Glutamatergic neuron (in vitro differentiated cells): ENCODE measurements at regions not wholly inside any gene's neighbourhood (a gene's known extent, or its start where the extent isn't known, plus 50 kb on each side); places are given as distances from the start of the nearest gene placed in this dataset.

Experiments
- DNase-seq: peaks from one replicate; pipeline ENCODE4 v3.0.0; 2022
- H3K27ac Mint-ChIP-seq: one replicate; pipeline ENCODE4 v1.8.0; 2020; ENCODE audit warnings: mild to moderate bottlenecking, mixed read lengths, inconsistent platforms; ENCODE audit not compliant: unreplicated experiment
- H3K27me3 Mint-ChIP-seq: one replicate; pipeline ENCODE4 v1.8.0; 2020; ENCODE audit warnings: mild to moderate bottlenecking, moderate library complexity, mixed read lengths, inconsistent platforms; ENCODE audit not compliant: unreplicated experiment
- H3K36me3 Mint-ChIP-seq: one replicate; pipeline ENCODE4 v1.8.0; 2020; ENCODE audit warnings: mild to moderate bottlenecking, mixed read lengths, inconsistent platforms; ENCODE audit not compliant: unreplicated experiment
- H3K4me1 Mint-ChIP-seq: one replicate; pipeline ENCODE4 v1.8.0; 2020; ENCODE audit warnings: mild to moderate bottlenecking, low read depth, mixed read lengths, inconsistent platforms; ENCODE audit not compliant: unreplicated experiment
- H3K4me3 Mint-ChIP-seq: one replicate; pipeline ENCODE4 v1.8.0; 2020; ENCODE audit warnings: mild to moderate bottlenecking, mixed read lengths, inconsistent platforms; ENCODE audit not compliant: unreplicated experiment
- H3K9me3 Mint-ChIP-seq: one replicate; pipeline ENCODE4 v1.8.0; 2020; ENCODE audit warnings: mild to moderate bottlenecking, moderate library complexity, mixed read lengths, inconsistent platforms; ENCODE audit not compliant: unreplicated experiment
- CTCF ChIP-seq: fragments of 200-600 bp; sonication (generic); IDR thresholded peaks from one replicate; pipeline ENCODE4 v1.5.0; 2021; ENCODE audit not compliant: partially characterized antibody, unreplicated experiment

GRCh38 chr17:72345088-72345487 lies 224.3 kb downstream of the SOX9 start:
- H3K4me1 Mint-ChIP-seq = peaks cover 8% of the 10 kb centered on the region
- H3K27ac Mint-ChIP-seq = no peak overlapping the region
- no peak for DNase-seq
- no peaks in the 10 kb centered on the region for H3K27me3 Mint-ChIP-seq
- H3K9me3 Mint-ChIP-seq = peaks cover 4% of the 10 kb centered on the region
- no peak overlapping the region for H3K4me3 Mint-ChIP-seq
- no peaks in the 10 kb centered on the region for H3K36me3 Mint-ChIP-seq
- no peak for TF ChIP-seq CTCF

- Mint-ChIP-seq H3K27me3 (no peaks in the 10 kb centered on the region), H3K9me3 (peaks cover 4% of the 10 kb centered on the region), H3K4me3 (no peak overlapping the region), H3K4me1 (peaks cover 8% of the 10 kb centered on the region), H3K27ac (no peak overlapping the region), H3K36me3 (no peaks in the 10 kb centered on the region)
- no peak for DNase-seq
- TF ChIP-seq CTCF = no peak
Measured at GRCh38 chr17:72345536-72345935, 224.7 kb downstream of the SOX9 start.

GRCh38 chr17:72346306-72346705 lies 225.5 kb downstream of the SOX9 start:
- Mint-ChIP-seq H3K27me3 (no peaks in the 10 kb centered on the region), H3K4me1 (peaks cover 8% of the 10 kb centered on the region), H3K36me3 (no peaks in the 10 kb centered on the region), H3K4me3 (no peak overlapping the region), H3K9me3 (peaks cover 4% of the 10 kb centered on the region), H3K27ac (no peak overlapping the region)
- TF ChIP-seq CTCF = no peak
- no peak for DNase-seq

GRCh38 chr17:72349011-72349410 lies 228.2 kb downstream of the SOX9 start:
- no peak overlapping the region for H3K27ac Mint-ChIP-seq

GRCh38 chr17:72349491-72349995 lies 228.7 kb downstream of the SOX9 start:
- H3K27me3 Mint-ChIP-seq = peaks cover 7% of the 10 kb centered on the region
- peaks cover 10% of the 10 kb centered on the region for H3K9me3 Mint-ChIP-seq
- no peaks in the 10 kb centered on the region for H3K4me1 Mint-ChIP-seq
- H3K4me3 Mint-ChIP-seq = no peak overlapping the region
- no peak for TF ChIP-seq CTCF
- H3K27ac Mint-ChIP-seq = no peak overlapping the region
- DNase-seq = no peak
- peaks cover 12% of the 10 kb centered on the region for H3K36me3 Mint-ChIP-seq

More at GRCh38 chr17:72349011-72349410, 228.2 kb downstream of the SOX9 start:
- Mint-ChIP-seq H3K4me3 (no peak overlapping the region), H3K36me3 (peaks cover 7% of the 10 kb centered on the region), H3K27me3 (peaks cover 7% of the 10 kb centered on the region), H3K4me1 (no peaks in the 10 kb centered on the region), H3K9me3 (peaks cover 8% of the 10 kb centered on the region)
- DNase-seq = no peak
- no peak for TF ChIP-seq CTCF
